HEK293T (cell line): ENCODE measurements at regions not wholly inside any gene's neighbourhood (a gene's known extent, or its start where the extent isn't known, plus 50 kb on each side); places are given as distances from the start of the nearest gene placed in this dataset.

ENCODE experiments used
- FOXA1 ChIP-seq: fragments of 450-650 bp; IDR thresholded peaks from 2 replicates; pipeline ENCODE4 v1.6.1; 2016; ENCODE audit warnings: mild to moderate bottlenecking
- FOXK2 ChIP-seq: fragments of 450-650 bp; IDR thresholded peaks from 2 replicates; pipeline ENCODE4 v1.6.1; 2016; ENCODE audit warnings: mild to moderate bottlenecking
- FOXM1 ChIP-seq: fragments of 450-650 bp; IDR thresholded peaks from 2 replicates; pipeline ENCODE4 v1.6.1; 2017; ENCODE audit warnings: mild to moderate bottlenecking, borderline replicate concordance
- HDGF ChIP-seq: fragments of 450-650 bp; IDR thresholded peaks from 2 replicates; pipeline ENCODE4 v1.6.1; 2017; ENCODE audit warnings: antibody characterized with exemption, borderline replicate concordance
- LEF1 ChIP-seq: fragments of 450-650 bp; IDR thresholded peaks from 2 replicates; pipeline ENCODE4 v1.6.1; 2017; ENCODE audit warnings: mild to moderate bottlenecking, borderline replicate concordance
- PKNOX1 ChIP-seq: fragments of 450-650 bp; IDR thresholded peaks from 2 replicates; pipeline ENCODE4 v1.6.1; 2016
- SP1 ChIP-seq: fragments of 450-650 bp; IDR thresholded peaks from 2 replicates; pipeline ENCODE4 v1.6.1; 2017
- TARDBP ChIP-seq: fragments of 450-650 bp; IDR thresholded peaks from 2 replicates; pipeline ENCODE4 v1.6.1; 2016

- TF ChIP-seq HDGF, result no peak
- no peak for TF ChIP-seq SP1
- no peak for TF ChIP-seq FOXM1
- no peak for TF ChIP-seq FOXA1
- no peak for TF ChIP-seq PKNOX1
- no peak for TF ChIP-seq LEF1
- TF ChIP-seq TARDBP, result no peak
- no peak for TF ChIP-seq FOXK2
These were observed 695.0 kb upstream of the GRM7 start for GRCh38 chr3:6165951-6166350.
